AG10803 (cell line): ENCODE measurements at regions not wholly inside any gene's neighbourhood (a gene's known extent, or its start where the extent isn't known, plus 50 kb on each side); places are given as distances from the start of the nearest gene placed in this dataset.

Experiments
- DNase-seq: peaks from one replicate; pipeline ENCODE4 v3.0.0; 2010; ENCODE audit warnings: low read depth
- H3K4me3 ChIP-seq: 2 replicates; pipeline ENCODE4 v1.5.1; 2011; ENCODE audit warnings: mild to moderate bottlenecking, low read length, control low read depth
- CTCF ChIP-seq: conservative IDR thresholded peaks from 2 replicates; pipeline ENCODE4 v1.5.1; 2011; ENCODE audit warnings: mild to moderate bottlenecking, low read length, control low read depth, inconsistent platforms

- no peak for TF ChIP-seq CTCF
- no peak for DNase-seq
- no peak overlapping the region for H3K4me3 ChIP-seq
Observed at GRCh38 chr17:79323566-79323965, 248.9 kb downstream of the ENGASE start.

GRCh38 chr17:79322211-79323123, 247.8 kb downstream of the ENGASE start:
- no peak for TF ChIP-seq CTCF
- no peak overlapping the region for H3K4me3 ChIP-seq
- no peak for DNase-seq

GRCh38 chr17:79320331-79320730, 245.7 kb downstream of the ENGASE start:
- no peak for TF ChIP-seq CTCF
- H3K4me3 ChIP-seq: no peak overlapping the region
- DNase-seq: no peak

- DNase-seq: no peak
- no peak for TF ChIP-seq CTCF
- no peak overlapping the region for H3K4me3 ChIP-seq
Observed at GRCh38 chr17:79317916-79318315, 243.3 kb downstream of the ENGASE start.

GRCh38 chr17:79316805-79317204, 242.2 kb downstream of the ENGASE start:
- no peak for TF ChIP-seq CTCF
- H3K4me3 ChIP-seq: no peak overlapping the region
- no peak for DNase-seq

- no peak for DNase-seq
- TF ChIP-seq CTCF: no peak
- H3K4me3 ChIP-seq: no peak overlapping the region
Observed at GRCh38 chr17:79315358-79316105, 240.9 kb downstream of the ENGASE start.
